ENCODE measurements at regions not wholly inside any gene's neighbourhood (a gene's known extent, or its start where the extent isn't known, plus 50 kb on each side); places are given as distances from the start of the nearest gene placed in this dataset.

GRCh38 chr1:222107267-222107666, 365.4 kb upstream of the DUSP10 start:
- H3K4me3 Mint-ChIP-seq: no peak overlapping the region
- H3K36me3 Mint-ChIP-seq: no peaks in the 10 kb centered on the region
- CTCF ChIA-PET: interaction anchor here (1.1 to 1.5 kb wide), 3 partner anchors 10 to 17 kb away, joined by 5 to 7 read pairs (median 6); no protein-coding TSS in a partner anchor
- ATAC-seq (no peak), DNase-seq (ENCODE audit: low spot score) (no peak)
- peaks cover 23% of the 10 kb centered on the region for H3K4me1 Mint-ChIP-seq
- TF ChIP-seq HMGXB4 (CRISPR knock-in tag; IDR thresholded peaks at IDR 0.05): no peak
- TF ChIP-seq ZNF671 (CRISPR knock-in tag; IDR thresholded peaks at IDR 0.05): no peak
- no peak for TF ChIP-seq E2F5 (CRISPR knock-in tag; IDR thresholded peaks at IDR 0.05)
- no peak for TF ChIP-seq ZNF416 (CRISPR knock-in tag; IDR thresholded peaks at IDR 0.05)
- no peak for TF ChIP-seq TEAD4 (CRISPR knock-in tag; IDR thresholded peaks at IDR 0.05)
- TF ChIP-seq, protein P1, sequence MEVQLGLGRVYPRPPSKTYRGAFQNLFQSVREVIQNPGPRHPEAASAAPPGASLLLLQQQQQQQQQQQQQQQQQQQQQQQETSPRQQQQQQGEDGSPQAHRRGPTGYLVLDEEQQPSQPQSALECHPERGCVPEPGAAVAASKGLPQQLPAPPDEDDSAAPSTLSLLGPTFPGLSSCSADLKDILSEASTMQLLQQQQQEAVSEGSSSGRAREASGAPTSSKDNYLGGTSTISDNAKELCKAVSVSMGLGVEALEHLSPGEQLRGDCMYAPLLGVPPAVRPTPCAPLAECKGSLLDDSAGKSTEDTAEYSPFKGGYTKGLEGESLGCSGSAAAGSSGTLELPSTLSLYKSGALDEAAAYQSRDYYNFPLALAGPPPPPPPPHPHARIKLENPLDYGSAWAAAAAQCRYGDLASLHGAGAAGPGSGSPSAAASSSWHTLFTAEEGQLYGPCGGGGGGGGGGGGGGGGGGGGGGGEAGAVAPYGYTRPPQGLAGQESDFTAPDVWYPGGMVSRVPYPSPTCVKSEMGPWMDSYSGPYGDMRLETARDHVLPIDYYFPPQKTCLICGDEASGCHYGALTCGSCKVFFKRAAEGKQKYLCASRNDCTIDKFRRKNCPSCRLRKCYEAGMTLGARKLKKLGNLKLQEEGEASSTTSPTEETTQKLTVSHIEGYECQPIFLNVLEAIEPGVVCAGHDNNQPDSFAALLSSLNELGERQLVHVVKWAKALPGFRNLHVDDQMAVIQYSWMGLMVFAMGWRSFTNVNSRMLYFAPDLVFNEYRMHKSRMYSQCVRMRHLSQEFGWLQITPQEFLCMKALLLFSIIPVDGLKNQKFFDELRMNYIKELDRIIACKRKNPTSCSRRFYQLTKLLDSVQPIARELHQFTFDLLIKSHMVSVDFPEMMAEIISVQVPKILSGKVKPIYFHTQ (CRISPR knock-in tag; IDR thresholded peaks at IDR 0.05): no peak
- no peak for TF ChIP-seq TEAD1 (CRISPR knock-in tag; IDR thresholded peaks at IDR 0.05)
- no peak for TF ChIP-seq SMAD3 (CRISPR knock-in tag; IDR thresholded peaks at IDR 0.05; ENCODE audit: borderline replicate concordance)
- no peak for TF ChIP-seq MAX (CRISPR knock-in tag; IDR thresholded peaks at IDR 0.05)
- TF ChIP-seq CDX4 (CRISPR knock-in tag; IDR thresholded peaks at IDR 0.05; ENCODE audit: borderline replicate concordance): no peak
- TF ChIP-seq NFE2L1 (CRISPR knock-in tag; IDR thresholded peaks at IDR 0.05): no peak
- TF ChIP-seq, protein P2, sequence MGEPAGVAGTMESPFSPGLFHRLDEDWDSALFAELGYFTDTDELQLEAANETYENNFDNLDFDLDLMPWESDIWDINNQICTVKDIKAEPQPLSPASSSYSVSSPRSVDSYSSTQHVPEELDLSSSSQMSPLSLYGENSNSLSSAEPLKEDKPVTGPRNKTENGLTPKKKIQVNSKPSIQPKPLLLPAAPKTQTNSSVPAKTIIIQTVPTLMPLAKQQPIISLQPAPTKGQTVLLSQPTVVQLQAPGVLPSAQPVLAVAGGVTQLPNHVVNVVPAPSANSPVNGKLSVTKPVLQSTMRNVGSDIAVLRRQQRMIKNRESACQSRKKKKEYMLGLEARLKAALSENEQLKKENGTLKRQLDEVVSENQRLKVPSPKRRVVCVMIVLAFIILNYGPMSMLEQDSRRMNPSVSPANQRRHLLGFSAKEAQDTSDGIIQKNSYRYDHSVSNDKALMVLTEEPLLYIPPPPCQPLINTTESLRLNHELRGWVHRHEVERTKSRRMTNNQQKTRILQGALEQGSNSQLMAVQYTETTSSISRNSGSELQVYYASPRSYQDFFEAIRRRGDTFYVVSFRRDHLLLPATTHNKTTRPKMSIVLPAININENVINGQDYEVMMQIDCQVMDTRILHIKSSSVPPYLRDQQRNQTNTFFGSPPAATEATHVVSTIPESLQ (CRISPR knock-in tag; IDR thresholded peaks at IDR 0.05): no peak
- no peak for TF ChIP-seq ZNF263 (CRISPR knock-in tag; IDR thresholded peaks at IDR 0.05; ENCODE audit: low read depth)
- TF ChIP-seq MYBL2 (CRISPR knock-in tag; IDR thresholded peaks at IDR 0.05): no peak
- no peak for TF ChIP-seq CBFB (CRISPR knock-in tag; IDR thresholded peaks at IDR 0.05; ENCODE audit: low read depth)
- TF ChIP-seq, protein P3, sequence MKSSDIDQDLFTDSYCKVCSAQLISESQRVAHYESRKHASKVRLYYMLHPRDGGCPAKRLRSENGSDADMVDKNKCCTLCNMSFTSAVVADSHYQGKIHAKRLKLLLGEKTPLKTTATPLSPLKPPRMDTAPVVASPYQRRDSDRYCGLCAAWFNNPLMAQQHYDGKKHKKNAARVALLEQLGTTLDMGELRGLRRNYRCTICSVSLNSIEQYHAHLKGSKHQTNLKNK (CRISPR knock-in tag; IDR thresholded peaks at IDR 0.05): no peak
- TF ChIP-seq SP1 (CRISPR knock-in tag; conservative IDR thresholded peaks at IDR 0.05): no peak
- TF ChIP-seq ATF3 (CRISPR knock-in tag; conservative IDR thresholded peaks at IDR 0.05): no peak
- TF ChIP-seq JUN (CRISPR knock-in tag; IDR thresholded peaks at IDR 0.05): no peak
- TF ChIP-seq NR1H2 (CRISPR knock-in tag; IDR thresholded peaks at IDR 0.05): no peak
- POLR2A ChIA-PET: interaction anchor here (0.7 kb wide), 2 partner anchors 65 to 179 kb away, joined by 3 to 5 read pairs; no protein-coding TSS in a partner anchor
- H3K9me3 Mint-ChIP-seq: peaks cover 6% of the 10 kb centered on the region
- no peaks in the 10 kb centered on the region for H3K27me3 Mint-ChIP-seq (ENCODE audit: low read depth)
- H3K27ac Mint-ChIP-seq: no peak overlapping the region

Data from WTC11 (cell line).